H1 (cell line): ENCODE measurements at regions not wholly inside any gene's neighbourhood (a gene's known extent, or its start where the extent isn't known, plus 50 kb on each side); places are given as distances from the start of the nearest gene placed in this dataset.

ENCODE experiments used
- CTCF ChIA-PET: fragments of 300-600 bp; sonication (Branson Sonifier 250); formaldehyde crosslinking; loops from one replicate; lab custom pipeline; 2021; ENCODE audit not compliant: partially characterized antibody; lab: Charles Lee
- POLR2A ChIA-PET: fragments of 300-600 bp; sonication (Branson Sonifier 250); formaldehyde crosslinking; loops from one replicate; lab custom pipeline; 2021; ENCODE audit warnings: inconsistent platforms; ENCODE audit not compliant: partially characterized antibody; lab: Charles Lee
- DNase-seq, 2 experiments: peaks; one replicate each; pipeline versions ENCODE4 v3.0.0 to v3.0.0-alpha.2; 2010 to 2022; ENCODE audit warnings: low spot score in 2 of 2, low read depth in 1 of 2, mixed read lengths in 1 of 2
- FAIRE-seq: peaks from 2 replicates; lab custom pipeline; 2011; peaks lifted over from hg19 to GRCh38; lab: Jason Lieb, UNC
- H2AFZ ChIP-seq: 2 replicates; pipeline ENCODE4 v1.8.1; 2012; ENCODE audit warnings: low read length, inconsistent platforms
- H2AK5ac ChIP-seq: 2 replicates; pipeline ENCODE4 v1.6.1; 2013; ENCODE audit warnings: low read depth, low read length
- H2BK120ac ChIP-seq: replicated peaks from 2 replicates; pipeline ENCODE3; 2013; ENCODE audit warnings: low read depth, low read length, inconsistent platforms
- H2BK12ac ChIP-seq: 2 replicates; pipeline ENCODE4 v1.6.1; 2013; ENCODE audit warnings: low read depth, low read length
- H2BK15ac ChIP-seq: 2 replicates; pipeline ENCODE4 v1.6.1; 2013; ENCODE audit warnings: low read length
- H2BK20ac ChIP-seq: 2 replicates; pipeline ENCODE4 v1.6.1; 2013; ENCODE audit warnings: low read length
- H2BK5ac ChIP-seq: 2 replicates; pipeline ENCODE4 v1.6.1; 2013; ENCODE audit warnings: low read depth, low read length
- H3K14ac ChIP-seq: 2 replicates; pipeline ENCODE4 v1.6.1; 2013; ENCODE audit warnings: inconsistent platforms; ENCODE audit not compliant: insufficient read length
- H3K18ac ChIP-seq: 2 replicates; pipeline ENCODE4 v1.6.1; 2013; ENCODE audit warnings: low read length; ENCODE audit errors: extremely low read depth
- H3K23ac ChIP-seq: 2 replicates; pipeline ENCODE4 v1.6.1; 2013; ENCODE audit warnings: inconsistent platforms; ENCODE audit not compliant: insufficient read length
- H3K23me2 ChIP-seq: 2 replicates; pipeline ENCODE4 v1.6.1; 2013; ENCODE audit warnings: low read depth, low read length
- H3K27ac ChIP-seq: 2 replicates; pipeline ENCODE4 v1.6.1; 2011; ENCODE audit warnings: low read depth, low read length, inconsistent platforms
- H3K27me3 ChIP-seq, 4 experiments: replicated peaks in 1 of 4; 1 replicate in 1 of 4; 2 replicates in 3 of 4; pipeline versions ENCODE4 v1.6.1 to v1.8.1; 2011 to 2013; ENCODE audit warnings: low read length in 3 of 4, mild to moderate bottlenecking in 3 of 4, inconsistent platforms in 2 of 4, mixed read lengths in 2 of 4, moderate library complexity in 1 of 4; ENCODE audit not compliant: control insufficient read depth in 3 of 4, insufficient read depth in 3 of 4; ENCODE audit errors: extremely low read depth in 1 of 4
- H3K36me3 ChIP-seq, 4 experiments: 2 replicates each; pipeline versions ENCODE4 v1.6.1 to v1.8.1; 2011 to 2013; ENCODE audit warnings: mild to moderate bottlenecking in 4 of 4, low read length in 3 of 4, moderate library complexity in 2 of 4, control low read depth in 1 of 4, inconsistent platforms in 1 of 4; ENCODE audit not compliant: insufficient read depth in 4 of 4, control insufficient read depth in 2 of 4
- H3K4ac ChIP-seq: replicated peaks from 2 replicates; pipeline ENCODE3; 2013; ENCODE audit warnings: low read length, low read depth, mixed read lengths, inconsistent platforms; ENCODE audit not compliant: insufficient read length
- H3K4me1 ChIP-seq, 4 experiments: replicated peaks in 1 of 4; 1 replicate in 1 of 4; 2 replicates in 3 of 4; pipeline versions ENCODE4 v1.6.1 to v1.8.1; 2011 to 2013; ENCODE audit warnings: low read length in 3 of 4, inconsistent platforms in 2 of 4, mixed read lengths in 1 of 4; ENCODE audit not compliant: insufficient read depth in 4 of 4, control insufficient read depth in 3 of 4
- H3K4me2 ChIP-seq, 2 experiments: 2 replicates each; pipeline versions ENCODE4 v1.6.1 to v1.8.1; 2011 to 2013; ENCODE audit warnings: low read depth in 2 of 2, low read length in 2 of 2, control low read depth in 1 of 2, inconsistent platforms in 1 of 2, mild to moderate bottlenecking in 1 of 2; ENCODE audit not compliant: insufficient read depth in 1 of 2
- H3K4me3 ChIP-seq, 4 experiments: fragments of 200-600, 300-600 bp in 1 of 4; sonication (generic), shearing (Covaris generic), sonication (Bioruptor Twin) in 1 of 4; 2 replicates each; pipeline versions ENCODE4 v1.5.1 to v1.8.1; 2011 to 2016; ENCODE audit warnings: low read length in 4 of 4, low read depth in 3 of 4, control low read depth in 2 of 4, inconsistent platforms in 2 of 4, mild to moderate bottlenecking in 2 of 4, mixed read lengths in 1 of 4, moderate library complexity in 1 of 4; ENCODE audit not compliant: insufficient read depth in 2 of 4; ENCODE audit errors: extremely low read depth in 1 of 4
- H3K56ac ChIP-seq: replicated peaks from 2 replicates; pipeline ENCODE3; 2013; ENCODE audit warnings: low read depth, mild to moderate bottlenecking, mixed read lengths, low read length, inconsistent platforms; ENCODE audit not compliant: insufficient read length
- H3K79me1 ChIP-seq: 2 replicates; pipeline ENCODE4 v1.6.1; 2013; ENCODE audit warnings: low read depth, low read length, control low read depth
- H3K79me2 ChIP-seq, 2 experiments: 2 replicates each; pipeline versions ENCODE4 v1.6.1 to v1.8.1; 2012 to 2013; ENCODE audit warnings: low read length in 2 of 2, mild to moderate bottlenecking in 2 of 2, inconsistent platforms in 1 of 2; ENCODE audit not compliant: insufficient read depth in 2 of 2, control insufficient read depth in 1 of 2
- H3K9ac ChIP-seq, 4 experiments: replicated peaks in 1 of 4; 1 replicate in 1 of 4; 2 replicates in 3 of 4; pipeline versions ENCODE4 v1.6.1 to v1.8.1; 2011 to 2013; ENCODE audit warnings: low read depth in 3 of 4, low read length in 3 of 4, control low read depth in 2 of 4, mild to moderate bottlenecking in 2 of 4, moderate library complexity in 2 of 4, inconsistent platforms in 1 of 4; ENCODE audit errors: extremely low read depth in 1 of 4
- H3K9me3 ChIP-seq, 2 experiments: 2 replicates each; pipeline versions ENCODE4 v1.6.1 to v1.8.1; 2012 to 2013; ENCODE audit warnings: mild to moderate bottlenecking in 2 of 2, moderate library complexity in 2 of 2, control low read depth in 1 of 2, inconsistent platforms in 1 of 2, low read depth in 1 of 2, low read length in 1 of 2, mixed read lengths in 1 of 2; ENCODE audit not compliant: insufficient read depth in 2 of 2
- H4K20me1 ChIP-seq, 2 experiments: replicated peaks in 1 of 2; 2 replicates each; pipeline versions ENCODE3 to v1.8.1; 2011 to 2013; ENCODE audit warnings: inconsistent platforms in 2 of 2, low read length in 2 of 2, mild to moderate bottlenecking in 1 of 2; ENCODE audit not compliant: insufficient read depth in 2 of 2, control insufficient read depth in 1 of 2
- H4K5ac ChIP-seq: 2 replicates; pipeline ENCODE4 v1.6.1; 2013; ENCODE audit warnings: low read length, low read depth, mixed read lengths, inconsistent platforms; ENCODE audit not compliant: insufficient read length
- H4K8ac ChIP-seq: 2 replicates; pipeline ENCODE4 v1.8.0; 2013; ENCODE audit warnings: mild to moderate bottlenecking, moderate library complexity, low read length, inconsistent platforms; ENCODE audit not compliant: insufficient read depth; ENCODE audit errors: extremely low read depth
- H4K91ac ChIP-seq: replicated peaks from 2 replicates; pipeline ENCODE3; 2013; ENCODE audit warnings: low read length, mixed read lengths, inconsistent platforms; ENCODE audit not compliant: insufficient read length
- CTBP2 ChIP-seq: IDR thresholded peaks from 2 replicates; pipeline ENCODE4 v1.7.0; 2011; ENCODE audit warnings: borderline replicate concordance, mild to moderate bottlenecking, moderate library complexity, mixed read lengths, low read length; ENCODE audit not compliant: insufficient read depth, insufficient read length
- EGR1 ChIP-seq: IDR thresholded peaks from 2 replicates; pipeline ENCODE4 v1.6.1; 2011; ENCODE audit warnings: low read depth, low read length, borderline replicate concordance
- WGBS, 2 experiments: shearing (Covaris generic) in 1 of 2; methylation state at CpG; one replicate each; pipeline versions ENCODE4 v1.1.6 to v1.1.7; 2013 to 2015; ENCODE audit warnings: low lambda C conversion rate in 2 of 2, mixed read lengths in 2 of 2, inconsistent platforms in 1 of 2, low coverage in 1 of 2, missing lambda C conversion rate in 1 of 2; ENCODE audit not compliant: insufficient replicate concordance in 2 of 2, insufficient coverage in 1 of 2, insufficient read length in 1 of 2; ENCODE audit errors: extremely low coverage in 1 of 2, missing lambda C conversion rate in 1 of 2; 5-methylcytosine and 5-hydroxymethylcytosine counted together

DNA sequence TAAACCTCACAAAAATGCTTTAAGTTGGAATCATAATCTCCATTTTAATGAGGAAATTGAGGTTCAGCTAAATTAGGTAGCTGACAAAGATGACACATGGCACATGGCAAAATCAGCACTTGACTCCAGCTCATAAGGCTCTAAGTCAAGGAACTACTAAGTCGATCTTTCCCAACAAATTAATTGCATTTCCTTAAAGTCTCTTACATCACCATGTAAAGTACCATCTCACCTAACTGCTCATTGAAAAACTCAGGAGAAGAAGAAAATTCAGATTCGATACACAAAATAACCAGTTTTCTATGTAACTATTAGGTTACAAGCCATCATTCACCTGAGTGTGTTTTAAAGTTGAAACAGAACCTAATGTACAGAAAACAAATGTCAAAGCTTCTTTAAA is 85.8 kb upstream of the IFNE start:
- H3K79me1 ChIP-seq, result no peaks in the 10 kb centered on the region
- no peak overlapping the region for H2BK120ac ChIP-seq
- no peak overlapping the region for H3K4me3 ChIP-seq
- H3K23me2 ChIP-seq, result no peaks in the 10 kb centered on the region
- no peak overlapping the region for H2BK15ac ChIP-seq
- no peak overlapping the region for H4K5ac ChIP-seq
- no peak overlapping the region for H2BK5ac ChIP-seq
- ChIA-PET POLR2A (interaction anchor here (1.0 kb wide), 1 partner anchor 9 kb away, joined by 3 read pairs; no protein-coding TSS in a partner anchor), CTCF (interaction anchor here (0.5 kb wide), 1 partner anchor 296 kb away, joined by 3 read pairs; no protein-coding TSS in a partner anchor)
- H3K18ac ChIP-seq, result no peak overlapping the region
- H2BK20ac ChIP-seq, result no peak overlapping the region
- no peak overlapping the region for H3K14ac ChIP-seq
- H3K4ac ChIP-seq, result no peak overlapping the region
- no peak for FAIRE-seq
- peaks cover 0 to 2% (median 0%) of the 10 kb centered on the region in 4 experiments; a peak in 1 of 7 replicates for H3K4me1 ChIP-seq
- no peaks in the 10 kb centered on the region for H4K20me1 ChIP-seq
- no peak overlapping the region for H4K91ac ChIP-seq
- H3K27me3 ChIP-seq, result no peaks in the 10 kb centered on the region
- H2AK5ac ChIP-seq, result no peak overlapping the region
- H3K79me2 ChIP-seq, result no peaks in the 10 kb centered on the region
- WGBS, 2 experiments, result 93% methylated on average over 2 of the region's 2 CpGs; no CpG with 5 or more reads in 1 of the 2 experiments
- H3K9ac ChIP-seq, result no peak overlapping the region
- TF ChIP-seq CTBP2 (no peak), EGR1 (no peak)
- TF ChIP-seq, all 59 proteins: peak for 0
- no peak overlapping the region for H2BK12ac ChIP-seq
- H3K56ac ChIP-seq, result no peak overlapping the region
- no peak overlapping the region for H3K23ac ChIP-seq
- H3K9me3 ChIP-seq, result no peaks in the 10 kb centered on the region
- H4K8ac ChIP-seq, result no peak overlapping the region
- H3K36me3 ChIP-seq, result no peaks in the 10 kb centered on the region
- DNase-seq, result no peak
- no peak overlapping the region for H3K27ac ChIP-seq
- H3K4me2 ChIP-seq, result no peak overlapping the region
- H2AFZ ChIP-seq, result no peak overlapping the region
